Parathyroid adenoma (tissue), 2 donors: ENCODE measurements at regions not wholly inside any gene's neighbourhood (a gene's known extent, or its start where the extent isn't known, plus 50 kb on each side); places are given as distances from the start of the nearest gene placed in this dataset.

Experiments
- H2AFZ ChIP-seq: fragments of 300-600 bp; sonication (generic); one replicate; pipeline ENCODE4 v1.7.0; 2017; ENCODE audit warnings: antibody characterized with exemption, mild to moderate bottlenecking
- H3K27ac ChIP-seq: fragments of 300-600 bp; sonication (generic); one replicate; pipeline ENCODE4 v1.7.0; 2017
- H3K27me3 ChIP-seq: fragments of 300-600 bp; sonication (generic); one replicate; pipeline ENCODE4 v1.7.0; 2017; ENCODE audit warnings: low read length; ENCODE audit not compliant: control insufficient read depth, insufficient read depth
- H3K36me3 ChIP-seq: fragments of 300-600 bp; sonication (generic); one replicate; pipeline ENCODE4 v1.7.0; 2017; ENCODE audit warnings: low read length; ENCODE audit not compliant: control insufficient read depth, insufficient read depth
- H3K4me1 ChIP-seq: fragments of 300-600 bp; sonication (generic); one replicate; pipeline ENCODE4 v1.7.0; 2017; ENCODE audit warnings: control low read depth
- H3K4me2 ChIP-seq: fragments of 300-600 bp; sonication (generic); one replicate; pipeline ENCODE4 v1.7.0; 2017; ENCODE audit warnings: low read length
- H3K4me3 ChIP-seq: fragments of 300-600 bp; sonication (generic); one replicate; pipeline ENCODE4 v1.7.0; 2017; ENCODE audit warnings: low read depth, low read length
- H3K79me2 ChIP-seq: fragments of 300-600 bp; sonication (generic); one replicate; pipeline ENCODE4 v1.7.0; 2017; ENCODE audit warnings: control low read depth
- H3K9ac ChIP-seq: fragments of 300-600 bp; sonication (generic); one replicate; pipeline ENCODE4 v1.7.0; 2017; ENCODE audit warnings: mild to moderate bottlenecking
- H3K9me3 ChIP-seq: fragments of 300-600 bp; sonication (generic); one replicate; pipeline ENCODE4 v1.7.0; 2017; ENCODE audit warnings: low read length; ENCODE audit not compliant: control insufficient read depth
- CTCF ChIP-seq: fragments of 300-600 bp; sonication (generic); IDR thresholded peaks from one replicate; pipeline ENCODE4 v1.7.0; 2017; ENCODE audit warnings: antibody characterized with exemption, mild to moderate bottlenecking
- donor health status: primary hyperparathyroidism.

GRCh38 chr20:58099291-58099935 is 129.0 kb downstream of the ANKRD60 start:
- Histone ChIP-seq H3K9me3 (no peaks in the 10 kb centered on the region), H3K27me3 (no peaks in the 10 kb centered on the region), H2AFZ (no peak overlapping the region), H3K36me3 (no peaks in the 10 kb centered on the region), H3K4me3 (no peak overlapping the region), H3K4me1 (no peaks in the 10 kb centered on the region), H3K9ac (no peak overlapping the region), H3K27ac (no peak overlapping the region), H3K79me2 (no peaks in the 10 kb centered on the region), H3K4me2 (no peak overlapping the region)
- no peak for TF ChIP-seq CTCF

- Histone ChIP-seq H3K4me1 (no peaks in the 10 kb centered on the region), H3K4me3 (no peak overlapping the region), H3K27me3 (no peaks in the 10 kb centered on the region), H3K9ac (no peak overlapping the region), H3K9me3 (no peaks in the 10 kb centered on the region), H3K27ac (no peak overlapping the region), H2AFZ (no peak overlapping the region), H3K79me2 (no peaks in the 10 kb centered on the region), H3K4me2 (no peak overlapping the region), H3K36me3 (no peaks in the 10 kb centered on the region)
- no peak for TF ChIP-seq CTCF
These were observed 129.9 kb downstream of the ANKRD60 start for GRCh38 chr20:58098571-58098970.

- TF ChIP-seq CTCF: no peak
- no peak overlapping the region for H3K4me2 ChIP-seq
- no peaks in the 10 kb centered on the region for H3K36me3 ChIP-seq
- H3K9ac ChIP-seq: no peak overlapping the region
- no peak overlapping the region for H2AFZ ChIP-seq
- no peaks in the 10 kb centered on the region for H3K4me1 ChIP-seq
- H3K27me3 ChIP-seq: no peaks in the 10 kb centered on the region
- H3K27ac ChIP-seq: no peak overlapping the region
- H3K79me2 ChIP-seq: no peaks in the 10 kb centered on the region
- H3K4me3 ChIP-seq: no peak overlapping the region
- H3K9me3 ChIP-seq: no peaks in the 10 kb centered on the region
These were observed 130.5 kb downstream of the ANKRD60 start for GRCh38 chr20:58097943-58098342.

- Histone ChIP-seq H3K79me2 (no peaks in the 10 kb centered on the region), H3K9me3 (no peaks in the 10 kb centered on the region)
- TF ChIP-seq CTCF: no peak
These were observed 131.0 kb downstream of the ANKRD60 start for GRCh38 chr20:58097429-58097828.

GRCh38 chr20:58096880-58097423 is 131.5 kb downstream of the ANKRD60 start:
- Histone ChIP-seq H3K36me3 (no peaks in the 10 kb centered on the region), H3K4me1 (no peaks in the 10 kb centered on the region), H2AFZ (no peak overlapping the region), H3K4me3 (no peak overlapping the region), H3K27me3 (no peaks in the 10 kb centered on the region), H3K9ac (no peak overlapping the region), H3K79me2 (no peaks in the 10 kb centered on the region), H3K4me2 (no peak overlapping the region), H3K9me3 (no peaks in the 10 kb centered on the region), H3K27ac (no peak overlapping the region)
- no peak for TF ChIP-seq CTCF

More at GRCh38 chr20:58097429-58097828, 131.0 kb downstream of the ANKRD60 start:
- Histone ChIP-seq H3K9ac (no peak overlapping the region), H3K27me3 (no peaks in the 10 kb centered on the region), H3K4me3 (no peak overlapping the region), H3K27ac (no peak overlapping the region), H3K4me2 (no peak overlapping the region), H2AFZ (no peak overlapping the region), H3K36me3 (no peaks in the 10 kb centered on the region), H3K4me1 (no peaks in the 10 kb centered on the region)
